GM19043 (cell line): ENCODE measurements at regions not wholly inside any gene's neighbourhood (a gene's known extent, or its start where the extent isn't known, plus 50 kb on each side); places are given as distances from the start of the nearest gene placed in this dataset.
A peak's percentile ranks its signal among the peaks of the same experiment; 100 is the strongest.
"Not testable (repeated sequence)": the region's sequence is repeated elsewhere in the genome, so short reads cannot be mapped to it uniquely, and the experiment has no call there.

ENCODE experiments used
- ATAC-seq: cut with Tn5 transposase; IDR thresholded peaks from one replicate; pipeline ENCODE4 v1.9.1; 2021; ENCODE audit warnings: low read depth; ENCODE audit not compliant: unreplicated experiment

DNA sequence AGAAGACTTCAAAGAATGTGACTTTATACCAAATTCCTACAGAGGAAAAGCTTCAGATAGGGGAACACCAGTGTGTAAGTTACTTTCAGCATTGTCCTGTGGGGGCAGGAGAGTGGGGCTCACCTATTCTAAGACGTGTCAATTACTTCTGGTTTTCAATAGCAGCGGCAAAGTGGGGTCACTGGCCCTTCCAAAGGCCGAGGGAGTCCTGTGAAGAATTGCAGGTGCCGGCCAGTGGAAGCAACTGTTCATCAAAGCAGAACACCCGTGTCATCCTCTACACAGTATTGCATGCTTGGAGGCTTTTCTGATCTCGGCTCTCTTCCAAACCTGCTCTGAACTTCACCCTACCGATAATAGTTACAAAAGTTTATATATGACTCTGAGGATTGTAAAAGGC is 1176.5 kb upstream of the TMEFF2 start:
- ATAC-seq = no peak

GRCh38 chr2:193368615-193369014 is 1173.9 kb upstream of the TMEFF2 start:
- no peak for ATAC-seq

GRCh38 chr2:193357508-193357907 is 1162.8 kb upstream of the TMEFF2 start:
- no peak for ATAC-seq

DNA sequence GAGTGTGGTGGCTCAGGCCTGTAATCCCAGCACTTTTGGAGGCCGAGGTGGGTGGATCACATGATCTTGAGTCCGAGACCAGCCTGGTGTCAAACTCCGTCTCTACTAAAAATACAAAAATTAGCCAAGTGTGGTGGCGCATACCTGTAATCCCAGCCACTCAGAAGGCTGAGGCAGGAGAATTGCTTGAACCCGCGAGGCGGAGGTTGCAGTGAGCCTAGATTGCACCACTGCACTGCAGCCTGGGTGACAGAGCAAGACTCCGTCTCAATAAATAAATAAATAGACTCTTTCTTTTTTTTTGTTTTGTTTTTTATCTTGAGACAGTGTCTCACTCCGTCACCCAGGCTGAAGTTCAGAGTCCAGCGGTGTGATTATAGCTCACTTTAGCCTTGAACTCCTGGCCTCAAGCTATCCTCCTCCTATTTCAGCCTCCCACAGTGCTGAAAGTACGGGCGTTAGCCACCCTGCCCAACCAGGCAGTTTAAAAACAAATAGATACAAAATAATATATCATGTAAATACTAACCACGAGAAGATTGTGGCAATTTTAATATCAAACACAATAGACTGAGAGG is 1158.0 kb upstream of the TMEFF2 start:
- not testable (repeated sequence) for ATAC-seq

GRCh38 chr2:193350509-193350908 is 1155.8 kb upstream of the TMEFF2 start:
- ATAC-seq = no peak

- no peak for ATAC-seq
Measured at GRCh38 chr2:193349642-193350041, 1154.9 kb upstream of the TMEFF2 start.

- no peak for ATAC-seq
Measured at GRCh38 chr2:193348055-193348454, 1153.3 kb upstream of the TMEFF2 start.

- no peak for ATAC-seq
Measured at GRCh38 chr2:193336781-193337180, 1142.0 kb upstream of the TMEFF2 start.

GRCh38 chr2:193334401-193334800 is 1139.7 kb upstream of the TMEFF2 start:
- ATAC-seq = no peak

GRCh38 chr2:193333539-193333938 is 1138.8 kb upstream of the TMEFF2 start:
- no peak for ATAC-seq

DNA sequence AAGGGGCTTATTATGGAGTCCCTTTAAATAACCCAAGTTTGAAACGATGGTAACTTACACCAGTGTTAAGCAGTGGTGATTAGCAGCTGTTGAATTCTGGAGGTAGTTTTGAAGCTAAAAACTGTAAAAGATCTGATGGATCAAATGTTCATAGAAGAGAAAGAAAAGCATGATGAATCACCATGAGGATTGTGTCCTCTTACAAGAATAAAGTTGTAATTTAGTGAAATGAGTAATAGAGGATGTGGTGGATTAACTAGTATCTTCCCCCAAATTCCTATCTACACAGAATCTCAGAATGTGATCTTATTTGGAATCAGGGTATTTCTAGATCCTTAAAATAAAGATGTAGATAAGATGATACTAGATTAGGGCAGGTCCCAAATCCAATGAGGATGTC is 1138.2 kb upstream of the TMEFF2 start:
- ATAC-seq = no peak

GRCh38 chr2:193331676-193332075 is 1136.9 kb upstream of the TMEFF2 start:
- no peak for ATAC-seq

GRCh38 chr2:193326296-193326695 is 1131.6 kb upstream of the TMEFF2 start:
- no peak for ATAC-seq

DNA sequence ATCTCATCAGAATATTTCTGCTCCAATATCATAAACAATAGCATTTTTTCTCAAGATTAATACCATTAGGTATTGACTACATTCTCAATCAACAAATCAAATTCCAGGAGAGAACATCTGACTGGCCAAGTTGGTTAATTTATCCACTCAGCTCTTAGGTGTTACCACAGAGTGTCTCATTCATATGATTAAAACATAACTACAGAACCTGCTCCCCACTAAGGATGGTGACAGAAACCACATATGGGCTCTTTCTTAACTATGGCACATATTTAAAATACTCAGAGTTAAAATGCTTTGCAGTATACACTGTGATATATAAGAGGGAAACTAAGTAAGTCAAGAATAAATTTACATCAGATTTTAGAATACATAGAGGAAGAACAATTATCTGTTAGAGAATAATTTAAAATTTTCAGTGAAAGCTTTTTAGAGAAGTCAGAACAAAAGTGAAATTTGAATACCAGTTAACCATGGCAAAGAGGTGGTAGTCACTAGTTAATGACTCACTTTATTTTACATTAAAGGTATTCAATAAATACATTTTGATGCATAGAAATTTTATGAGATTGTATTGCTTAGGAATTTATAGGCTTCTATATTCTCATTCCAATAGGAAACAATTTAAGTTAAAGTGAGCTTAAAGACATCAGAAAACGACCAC is 1120.8 kb upstream of the TMEFF2 start:
- peak; percentile 53 for ATAC-seq

- ATAC-seq = no peak
Measured at GRCh38 chr2:193303464-193303863, 1108.7 kb upstream of the TMEFF2 start.

DNA sequence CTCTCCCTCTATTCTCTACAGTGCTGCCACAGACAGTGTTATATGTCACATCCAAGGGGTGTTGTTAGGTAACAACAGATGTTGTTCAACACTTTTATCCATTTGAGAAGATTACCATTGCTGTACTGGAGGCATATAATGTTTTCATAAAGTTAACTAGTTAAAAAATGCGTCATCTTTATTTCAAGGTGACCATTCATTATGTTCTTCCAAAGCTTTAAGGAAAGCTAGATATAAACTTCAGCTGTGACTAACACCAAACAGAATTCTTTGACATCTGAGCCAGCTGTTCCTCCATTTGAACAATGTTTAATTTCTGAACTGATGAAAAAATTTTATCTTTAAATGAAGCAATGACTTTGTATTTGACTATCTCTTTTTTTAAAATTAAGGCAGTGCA is 1099.6 kb upstream of the TMEFF2 start:
- ATAC-seq = no peak

GRCh38 chr2:193279361-193279760 is 1084.6 kb upstream of the TMEFF2 start:
- no peak for ATAC-seq

DNA sequence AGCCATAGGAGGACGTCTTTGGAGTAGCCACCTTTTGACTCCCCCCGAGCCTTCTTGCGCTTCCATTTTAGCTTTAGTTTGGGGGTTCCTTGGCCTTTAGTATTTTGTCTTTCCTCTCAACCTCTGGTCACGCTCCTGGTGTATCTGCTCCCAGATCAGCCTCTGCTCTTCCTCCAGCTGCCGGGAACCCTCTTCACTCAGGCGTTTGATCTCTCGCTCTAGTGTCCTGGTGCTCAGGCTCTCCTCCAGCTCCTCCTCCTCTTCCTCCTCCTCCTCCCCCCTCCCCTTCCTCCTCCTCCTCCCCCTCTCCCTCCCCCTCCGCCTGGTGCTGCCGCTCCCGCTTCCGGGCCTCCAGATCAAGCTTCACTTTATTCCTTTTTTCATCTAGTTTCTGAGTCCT is 1082.3 kb upstream of the TMEFF2 start:
- no peak for ATAC-seq

DNA sequence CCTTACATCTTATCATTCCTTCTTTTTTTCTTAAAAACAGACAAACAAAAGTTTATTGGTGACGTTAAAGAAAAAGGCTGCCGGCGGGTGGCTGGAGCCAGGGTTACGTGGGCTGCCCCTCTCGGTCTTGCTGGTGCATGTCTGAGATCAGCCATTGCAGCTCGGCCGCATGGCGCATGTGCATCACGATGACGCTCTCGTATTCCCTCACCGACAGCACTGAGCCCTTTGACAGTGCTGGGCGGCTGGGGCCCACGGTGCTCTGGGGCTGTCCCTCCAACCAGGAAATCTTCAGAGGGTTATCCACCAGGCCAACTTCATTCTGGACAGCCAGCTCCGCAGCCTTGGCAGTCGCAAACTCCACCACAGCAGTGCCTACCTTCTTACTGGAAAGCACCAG is 1081.8 kb upstream of the TMEFF2 start:
- no peak for ATAC-seq

DNA sequence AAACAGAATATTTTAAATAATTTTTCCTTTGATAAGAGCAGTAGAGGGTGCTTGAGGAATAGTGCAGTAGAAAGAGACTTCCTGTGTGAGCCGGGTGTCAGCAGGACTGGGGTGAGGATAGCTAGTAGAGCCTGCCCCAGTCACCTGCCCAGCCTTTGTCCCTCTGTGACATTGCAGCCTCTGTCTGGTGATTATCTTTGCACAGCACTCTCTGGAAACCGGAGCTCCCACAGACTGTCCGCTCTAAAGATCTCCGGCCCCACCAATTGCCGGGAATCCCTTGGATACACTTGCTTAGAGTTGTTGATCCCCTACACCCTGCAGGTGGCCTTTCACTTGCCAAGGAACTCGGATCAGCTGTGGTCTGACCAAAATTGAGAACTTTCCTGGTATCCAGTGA is 1081.3 kb upstream of the TMEFF2 start:
- ATAC-seq = no peak

- no peak for ATAC-seq
Measured at GRCh38 chr2:193272011-193272410, 1077.3 kb upstream of the TMEFF2 start.

DNA sequence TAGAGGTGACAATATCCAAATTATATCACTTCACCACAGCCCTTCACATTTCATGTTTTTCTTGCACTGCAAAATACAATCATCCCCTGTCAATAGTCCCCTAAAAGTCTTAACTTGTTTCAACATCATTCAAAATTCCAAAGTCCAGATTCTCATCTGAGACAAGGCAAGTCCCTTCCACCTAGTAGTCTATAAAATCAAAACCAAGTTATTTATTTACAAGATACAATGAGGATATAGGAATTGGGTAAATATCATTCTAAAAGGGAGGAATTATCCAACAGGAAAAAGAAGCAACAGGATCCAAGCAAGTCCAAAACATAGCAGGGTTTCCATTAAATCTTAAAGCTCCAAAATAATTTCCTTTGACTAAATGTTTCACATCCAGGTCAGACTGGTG is 1076.1 kb upstream of the TMEFF2 start:
- no peak for ATAC-seq
